DND-41 (cell line): ENCODE measurements at regions not wholly inside any gene's neighbourhood (a gene's known extent, or its start where the extent isn't known, plus 50 kb on each side); places are given as distances from the start of the nearest gene placed in this dataset.

ENCODE experiments used
- CTCF ChIP-seq: IDR thresholded peaks from 2 replicates; pipeline ENCODE4 v1.5.1; 2012; ENCODE audit warnings: borderline replicate concordance, low read length, moderate library complexity, mild to moderate bottlenecking; ENCODE audit not compliant: poor library complexity, severe bottlenecking; ENCODE audit errors: extremely low read depth
- EZH2 ChIP-seq: IDR thresholded peaks from 3 replicates; pipeline ENCODE4 v1.6.1; 2012; ENCODE audit warnings: borderline replicate concordance, low read depth, mild to moderate bottlenecking, moderate library complexity, low read length, inconsistent platforms; ENCODE audit not compliant: severe bottlenecking

- no peak for TF ChIP-seq EZH2
- no peak for TF ChIP-seq CTCF
Observed at GRCh38 chr12:107856096-107856495, 81.6 kb downstream of the ASCL4 start.
